ENCODE measurements at regions not wholly inside any gene's neighbourhood (a gene's known extent, or its start where the extent isn't known, plus 50 kb on each side); places are given as distances from the start of the nearest gene placed in this dataset.

DNA sequence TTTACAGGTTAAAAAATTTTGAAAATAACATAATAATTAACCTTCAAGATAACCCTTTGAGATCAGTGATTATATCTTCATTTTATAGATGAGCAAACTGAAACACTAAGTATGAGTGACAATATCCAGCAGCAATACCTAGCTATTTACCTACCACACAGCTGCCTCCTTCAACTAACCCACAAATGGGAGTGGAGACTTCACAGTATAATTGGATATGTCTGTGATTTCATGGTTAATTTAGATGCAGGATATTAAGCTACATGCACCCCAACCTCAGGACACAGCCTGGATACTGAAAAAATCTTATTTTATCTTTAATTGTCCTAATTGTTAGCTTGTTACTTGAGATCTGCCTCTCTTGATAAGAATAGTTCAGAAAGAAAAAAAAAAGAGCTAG is 297.2 kb upstream of the ANO5 start:
- Histone ChIP-seq H3K9me3 (no peaks in the 10 kb centered on the region), H3K4me1 (no peaks in the 10 kb centered on the region), H3K36me3 (replicated peaks in 1 of 2; ENCODE audit: insufficient read depth in 1 of 2, low read depth in 2 of 2) (no peaks in the 10 kb centered on the region), H3K27ac (no peak overlapping the region), H3K27me3 (no peaks in the 10 kb centered on the region), H3K4me3 (no peak overlapping the region)
- intact Hi-C loops (cut with DNase I), result no loop called here
- DNase-seq (no peak), ATAC-seq (no peak)
- TF ChIP-seq, protein P1, sequence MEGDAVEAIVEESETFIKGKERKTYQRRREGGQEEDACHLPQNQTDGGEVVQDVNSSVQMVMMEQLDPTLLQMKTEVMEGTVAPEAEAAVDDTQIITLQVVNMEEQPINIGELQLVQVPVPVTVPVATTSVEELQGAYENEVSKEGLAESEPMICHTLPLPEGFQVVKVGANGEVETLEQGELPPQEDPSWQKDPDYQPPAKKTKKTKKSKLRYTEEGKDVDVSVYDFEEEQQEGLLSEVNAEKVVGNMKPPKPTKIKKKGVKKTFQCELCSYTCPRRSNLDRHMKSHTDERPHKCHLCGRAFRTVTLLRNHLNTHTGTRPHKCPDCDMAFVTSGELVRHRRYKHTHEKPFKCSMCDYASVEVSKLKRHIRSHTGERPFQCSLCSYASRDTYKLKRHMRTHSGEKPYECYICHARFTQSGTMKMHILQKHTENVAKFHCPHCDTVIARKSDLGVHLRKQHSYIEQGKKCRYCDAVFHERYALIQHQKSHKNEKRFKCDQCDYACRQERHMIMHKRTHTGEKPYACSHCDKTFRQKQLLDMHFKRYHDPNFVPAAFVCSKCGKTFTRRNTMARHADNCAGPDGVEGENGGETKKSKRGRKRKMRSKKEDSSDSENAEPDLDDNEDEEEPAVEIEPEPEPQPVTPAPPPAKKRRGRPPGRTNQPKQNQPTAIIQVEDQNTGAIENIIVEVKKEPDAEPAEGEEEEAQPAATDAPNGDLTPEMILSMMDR (IDR thresholded peaks at IDR 0.05), result no peak
- TF ChIP-seq POLR2A (IDR thresholded peaks at IDR 0.05), result no peak

DNA sequence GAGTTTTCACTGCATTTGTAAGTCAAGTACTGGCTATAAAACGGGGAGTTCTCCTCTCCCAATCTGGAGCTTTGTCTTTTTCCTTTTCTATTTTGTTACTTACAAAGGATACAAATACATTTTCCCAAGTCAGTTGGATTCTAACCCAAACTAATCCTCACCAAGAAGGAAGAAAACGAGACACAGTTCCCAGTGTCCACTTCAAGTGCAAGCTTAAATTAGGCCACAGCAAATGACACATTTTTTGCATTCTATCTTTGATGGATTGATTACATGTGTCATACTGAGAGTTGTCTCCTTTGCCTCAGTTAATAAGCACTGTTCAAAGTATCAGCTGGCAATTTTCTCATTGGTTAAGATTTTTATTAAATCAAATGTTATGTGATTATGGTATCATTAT is 296.7 kb upstream of the ANO5 start:
- Histone ChIP-seq H3K36me3 (replicated peaks in 1 of 2; ENCODE audit: insufficient read depth in 1 of 2, low read depth in 2 of 2) (no peaks in the 10 kb centered on the region), H3K27ac (no peak overlapping the region), H3K4me1 (no peaks in the 10 kb centered on the region), H3K4me3 (no peak overlapping the region), H3K9me3 (no peaks in the 10 kb centered on the region), H3K27me3 (no peaks in the 10 kb centered on the region)
- no peak for DNase-seq
- TF ChIP-seq, protein P1 (IDR thresholded peaks at IDR 0.05), result no peak
- TF ChIP-seq POLR2A (IDR thresholded peaks at IDR 0.05), result no peak
- ATAC-seq, result no peak
- intact Hi-C loops (cut with DNase I), result no loop called here
- WGBS, 2 donors, result 53 to 55% methylated on average over 2 of the region's 2 CpGs

DNA sequence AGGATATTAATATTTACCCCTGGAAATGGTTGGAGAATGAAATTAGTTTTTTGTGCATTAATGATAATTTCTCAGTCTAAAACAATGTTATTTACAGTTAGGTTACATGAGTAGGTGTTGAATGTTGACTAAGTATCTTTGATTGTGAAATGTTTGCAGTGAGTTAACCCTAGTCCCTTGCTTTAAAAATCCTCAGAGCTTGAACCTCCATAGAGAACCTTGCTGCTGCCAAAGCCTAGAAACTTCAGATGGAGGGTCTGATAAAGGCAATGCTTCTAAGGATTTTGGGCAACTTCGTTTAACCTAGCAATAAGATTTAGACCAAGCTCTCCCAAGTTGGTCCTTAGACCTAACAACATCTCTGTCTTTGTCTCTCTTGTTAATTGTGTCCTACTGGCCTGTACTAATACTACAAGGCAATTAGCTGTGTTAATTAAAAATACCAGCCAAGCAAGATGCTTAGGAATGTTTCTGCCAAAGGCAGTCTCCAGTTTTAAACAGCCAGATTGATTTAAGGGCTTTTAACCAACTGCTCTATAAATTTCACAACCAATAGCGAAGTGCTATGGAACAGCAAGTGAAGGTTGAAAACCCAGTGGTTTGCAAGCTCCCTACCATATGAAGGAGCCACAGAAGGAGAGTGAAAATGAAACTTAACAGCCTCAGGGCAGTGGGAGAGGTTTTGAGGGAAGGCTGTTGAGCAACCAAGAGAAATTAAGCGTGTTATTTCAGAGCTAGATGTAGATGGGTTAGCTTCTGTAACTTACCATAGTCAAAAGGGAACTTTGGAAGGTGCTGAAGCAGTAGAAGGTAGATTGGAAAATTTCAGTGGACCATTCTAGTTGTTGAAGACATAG is 295.9 kb upstream of the ANO5 start:
- no peaks in the 10 kb centered on the region for H3K9me3 ChIP-seq
- H3K4me1 ChIP-seq, result no peaks in the 10 kb centered on the region
- no peaks in the 10 kb centered on the region for H3K27me3 ChIP-seq
- WGBS, 2 donors, result 51 to 79% methylated on average over 3 of the region's 3 CpGs
- H3K4me3 ChIP-seq, result no peak overlapping the region
- TF ChIP-seq, protein P1 (IDR thresholded peaks at IDR 0.05), result no peak
- no peak for TF ChIP-seq POLR2A (IDR thresholded peaks at IDR 0.05)
- DNase-seq, result no peak
- intact Hi-C loops (cut with DNase I), result no loop called here
- ATAC-seq, result no peak
- no peaks in the 10 kb centered on the region for H3K36me3 ChIP-seq (replicated peaks in 1 of 2; ENCODE audit: insufficient read depth in 1 of 2, low read depth in 2 of 2)
- no peak overlapping the region for H3K27ac ChIP-seq

DNA sequence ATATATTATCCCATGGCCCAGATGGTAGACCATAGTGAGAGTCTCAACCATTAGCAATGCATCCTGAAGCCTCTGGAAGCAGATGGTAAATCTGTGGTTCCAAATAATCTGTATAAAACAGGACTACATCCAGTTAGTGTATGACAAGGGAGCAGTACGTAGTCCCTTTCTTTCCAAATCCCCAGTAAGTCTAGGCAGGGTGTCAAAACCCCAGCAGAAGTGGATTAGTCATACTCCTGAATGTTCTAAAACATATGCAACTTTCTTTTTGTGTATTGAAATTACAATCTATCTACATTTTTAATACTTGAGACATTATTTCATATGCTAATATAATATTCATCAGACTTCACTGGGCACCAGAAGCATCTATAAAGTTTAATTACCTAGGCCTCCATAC is 295.1 kb upstream of the ANO5 start:
- Histone ChIP-seq H3K36me3 (replicated peaks in 1 of 2; ENCODE audit: insufficient read depth in 1 of 2, low read depth in 2 of 2) (no peaks in the 10 kb centered on the region), H3K27ac (no peak overlapping the region), H3K4me1 (no peaks in the 10 kb centered on the region), H3K9me3 (no peaks in the 10 kb centered on the region), H3K4me3 (no peak overlapping the region), H3K27me3 (no peaks in the 10 kb centered on the region)
- WGBS, 2 donors, result 73% methylated on average over 1 of the region's 1 CpG
- intact Hi-C loops (cut with DNase I), result no loop called here
- no peak for ATAC-seq
- no peak for DNase-seq
- TF ChIP-seq, protein P1 (IDR thresholded peaks at IDR 0.05), result no peak
- TF ChIP-seq POLR2A (IDR thresholded peaks at IDR 0.05), result no peak

DNA sequence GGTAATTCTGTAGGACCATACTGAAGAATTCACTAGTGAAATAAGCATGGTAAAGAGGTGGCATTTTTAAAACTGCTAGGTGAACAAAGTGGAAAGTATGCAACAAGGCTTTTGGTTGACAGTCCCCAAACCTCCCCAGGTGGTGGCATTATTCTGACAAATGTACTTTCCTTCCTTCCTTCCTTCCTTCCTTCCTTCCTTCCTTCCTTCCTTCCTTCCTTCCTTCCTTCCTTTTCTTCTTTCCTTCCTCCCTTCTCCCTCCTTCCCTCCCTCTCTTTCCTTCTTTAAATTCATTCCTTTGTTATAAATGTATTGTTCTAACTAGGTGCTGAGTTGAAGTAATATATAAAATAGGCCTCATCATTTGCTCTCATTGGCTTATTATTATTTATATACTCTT is 284.7 kb upstream of the ANO5 start:
- intact Hi-C loops (cut with DNase I), result no loop called here
- no peak for DNase-seq
- Histone ChIP-seq H3K27ac (no peak overlapping the region), H3K9me3 (no peaks in the 10 kb centered on the region), H3K36me3 (replicated peaks in 1 of 2; ENCODE audit: insufficient read depth in 1 of 2, low read depth in 2 of 2) (no peaks in the 10 kb centered on the region), H3K27me3 (no peaks in the 10 kb centered on the region), H3K4me1 (no peaks in the 10 kb centered on the region), H3K4me3 (no peak overlapping the region)
- TF ChIP-seq, protein P1 (IDR thresholded peaks at IDR 0.05), result no peak
- TF ChIP-seq POLR2A (IDR thresholded peaks at IDR 0.05), result no peak
- ATAC-seq, result no peak

All from body of pancreas (tissue), 4 donors.